Nephron (organoid): ENCODE measurements at regions not wholly inside any gene's neighbourhood (a gene's known extent, or its start where the extent isn't known, plus 50 kb on each side); places are given as distances from the start of the nearest gene placed in this dataset.

Source experiments
- H3K27ac Mint-ChIP-seq, 3 experiments: 2 replicates each; pipeline ENCODE4 v1.8.0; 2020; ENCODE audit warnings: mixed read lengths in 3 of 3, mild to moderate bottlenecking in 2 of 3, moderate library complexity in 1 of 3
- H3K27me3 Mint-ChIP-seq: 2 replicates; pipeline ENCODE4 v1.8.0; 2021; ENCODE audit warnings: low read depth, mild to moderate bottlenecking, moderate library complexity, mixed read lengths
- H3K36me3 Mint-ChIP-seq: 2 replicates; pipeline ENCODE4 v1.8.0; 2020; ENCODE audit warnings: low read depth, mixed read lengths
- H3K4me1 Mint-ChIP-seq: 2 replicates; pipeline ENCODE4 v1.8.0; 2020; ENCODE audit warnings: mixed read lengths
- H3K4me3 Mint-ChIP-seq, 3 experiments: 2 replicates each; pipeline ENCODE4 v1.8.0; 2020; ENCODE audit warnings: mild to moderate bottlenecking in 3 of 3, mixed read lengths in 3 of 3, moderate library complexity in 2 of 3
- H3K9me3 Mint-ChIP-seq: 2 replicates; pipeline ENCODE4 v1.8.0; 2020; ENCODE audit warnings: mixed read lengths
- CTCF ChIP-seq, 3 experiments: fragments of 200-600 bp; sonication (generic); IDR thresholded peaks; one replicate each; pipeline ENCODE4 v1.5.0; 2021; ENCODE audit warnings: antibody characterized with exemption in 3 of 3; ENCODE audit not compliant: unreplicated experiment in 3 of 3

GRCh38 chr15:70165716-70166284 lies 68.1 kb upstream of the TLE3 start:
- H3K27me3 Mint-ChIP-seq, result peaks cover 49% of the 10 kb centered on the region
- H3K27ac Mint-ChIP-seq, result peak overlapping the region; percentile 82 to 85 (median 83)
- H3K36me3 Mint-ChIP-seq, result no peaks in the 10 kb centered on the region
- no peak for TF ChIP-seq CTCF (IDR thresholded peaks at IDR 0.05; ENCODE audit: unreplicated experiment in 3 of 3)
- peak overlapping the region; percentile 0 to 47 (median 7) for H3K4me3 Mint-ChIP-seq
- H3K9me3 Mint-ChIP-seq, result no peaks in the 10 kb centered on the region
- H3K4me1 Mint-ChIP-seq, result peaks cover 30% of the 10 kb centered on the region

- H3K27me3 Mint-ChIP-seq, result peaks cover 44% of the 10 kb centered on the region
- H3K9me3 Mint-ChIP-seq, result no peaks in the 10 kb centered on the region
- H3K36me3 Mint-ChIP-seq, result no peaks in the 10 kb centered on the region
- no peak for TF ChIP-seq CTCF (IDR thresholded peaks at IDR 0.05; ENCODE audit: unreplicated experiment in 3 of 3)
- peak overlapping the region; percentile 82 to 85 (median 83) for H3K27ac Mint-ChIP-seq
- H3K4me3 Mint-ChIP-seq, result peak overlapping the region in 2 of 3 experiments; percentile 7 to 47
- H3K4me1 Mint-ChIP-seq, result peaks cover 32% of the 10 kb centered on the region
Observed at GRCh38 chr15:70164910-70165715, 67.4 kb upstream of the TLE3 start.

GRCh38 chr15:70164156-70164900 lies 66.6 kb upstream of the TLE3 start:
- H3K27me3 Mint-ChIP-seq, result peaks cover 44% of the 10 kb centered on the region

GRCh38 chr15:70160803-70161565 lies 63.3 kb upstream of the TLE3 start:
- H3K4me1 Mint-ChIP-seq, result peaks cover 65% of the 10 kb centered on the region
- H3K27me3 Mint-ChIP-seq, result peaks cover 35% of the 10 kb centered on the region
- no peak overlapping the region for H3K4me3 Mint-ChIP-seq
- TF ChIP-seq CTCF (IDR thresholded peaks at IDR 0.05; ENCODE audit: unreplicated experiment in 3 of 3), result no peak
- H3K27ac Mint-ChIP-seq, result peak overlapping the region in 1 of 3 experiments; percentile 53
- H3K9me3 Mint-ChIP-seq, result no peaks in the 10 kb centered on the region
- no peaks in the 10 kb centered on the region for H3K36me3 Mint-ChIP-seq

More at GRCh38 chr15:70164156-70164900, 66.6 kb upstream of the TLE3 start:
- Mint-ChIP-seq H3K9me3 (no peaks in the 10 kb centered on the region), H3K4me3 (no peak overlapping the region), H3K4me1 (peaks cover 39% of the 10 kb centered on the region), H3K27ac (peak overlapping the region in 1 of 3 experiments; percentile 83), H3K36me3 (no peaks in the 10 kb centered on the region)
- TF ChIP-seq CTCF (IDR thresholded peaks at IDR 0.05; ENCODE audit: unreplicated experiment in 3 of 3), result no peak

GRCh38 chr15:70160267-70160666 lies 62.5 kb upstream of the TLE3 start:
- Mint-ChIP-seq H3K4me1 (peaks cover 64% of the 10 kb centered on the region), H3K4me3 (no peak overlapping the region), H3K27ac (peak overlapping the region in 1 of 3 experiments; percentile 29), H3K36me3 (no peaks in the 10 kb centered on the region), H3K9me3 (no peaks in the 10 kb centered on the region), H3K27me3 (peaks cover 32% of the 10 kb centered on the region)
- TF ChIP-seq CTCF (IDR thresholded peaks at IDR 0.05; ENCODE audit: unreplicated experiment in 3 of 3), result no peak
